WTC11 (cell line): ENCODE measurements at regions not wholly inside any gene's neighbourhood (a gene's known extent, or its start where the extent isn't known, plus 50 kb on each side); places are given as distances from the start of the nearest gene placed in this dataset.
"Not testable (repeated sequence)": the region's sequence is repeated elsewhere in the genome, so short reads cannot be mapped to it uniquely, and the experiment has no call there.

Source experiments
- ATF6 ChIP-seq: sonication (generic); formaldehyde crosslinking; IDR thresholded peaks from 2 replicates; pipeline ENCODE4 v1.8.1; 2023; ENCODE audit warnings: mild to moderate bottlenecking, missing genetic modification reagents
- CTCF ChIP-seq: fragments of 200-600 bp; IDR thresholded peaks from 2 replicates; pipeline ENCODE4 v1.8.0; 2022; ENCODE audit warnings: antibody characterized with exemption
- E2F1 ChIP-seq: sonication (generic); formaldehyde crosslinking; IDR thresholded peaks from 2 replicates; pipeline ENCODE4 v1.8.0; 2022; ENCODE audit warnings: mild to moderate bottlenecking, missing genetic modification reagents
- E2F4 ChIP-seq: sonication (generic); formaldehyde crosslinking; IDR thresholded peaks from 2 replicates; pipeline ENCODE4 v1.8.1; 2022; ENCODE audit warnings: low read depth, mild to moderate bottlenecking, moderate library complexity, missing genetic modification reagents, borderline replicate concordance
- FOXP4 ChIP-seq: sonication (generic); formaldehyde crosslinking; IDR thresholded peaks from 2 replicates; pipeline ENCODE4 v1.8.0; 2022; ENCODE audit warnings: mild to moderate bottlenecking, missing genetic modification reagents
- JUN ChIP-seq: sonication (generic); formaldehyde crosslinking; IDR thresholded peaks from 2 replicates; pipeline ENCODE4 v1.8.0; 2023; ENCODE audit warnings: mild to moderate bottlenecking, missing genetic modification reagents
- NFYB ChIP-seq: sonication (generic); formaldehyde crosslinking; conservative IDR thresholded peaks from 2 replicates; pipeline ENCODE4 v1.8.0; 2022; ENCODE audit warnings: low read depth, missing genetic modification reagents
- NR1H2 ChIP-seq: sonication (generic); formaldehyde crosslinking; IDR thresholded peaks from 2 replicates; pipeline ENCODE4 v1.9.0; 2021; ENCODE audit warnings: mild to moderate bottlenecking, moderate library complexity, missing genetic modification reagents
- SP1 ChIP-seq: sonication (generic); formaldehyde crosslinking; conservative IDR thresholded peaks from 2 replicates; pipeline ENCODE4 v1.8.1; 2022; ENCODE audit warnings: missing genetic modification reagents
- ZNF317 ChIP-seq: sonication (generic); formaldehyde crosslinking; IDR thresholded peaks from 2 replicates; pipeline ENCODE4 v1.8.1; 2023; ENCODE audit warnings: low read depth, mild to moderate bottlenecking, moderate library complexity, missing genetic modification reagents, borderline replicate concordance
- ZNF416 ChIP-seq: fragments of 250-450 bp; sonication (Bioruptor Pico); IDR thresholded peaks from 2 replicates; pipeline ENCODE4 v1.9.0; 2021; ENCODE audit warnings: mild to moderate bottlenecking, inconsistent platforms

- not testable (repeated sequence) for TF ChIP-seq JUN (CRISPR knock-in tag); ZNF416; CTCF; E2F4 (CRISPR knock-in tag); FOXP4 (CRISPR knock-in tag); SP1 (CRISPR knock-in tag); NR1H2 (CRISPR knock-in tag); ATF6; ZNF317 (CRISPR knock-in tag); NFYB (CRISPR knock-in tag); E2F1 (CRISPR knock-in tag)
Measured at GRCh38 chr12:8320791-8321370, 93.5 kb upstream of the FAM90A1 start.
